SK-N-SH (cell line): ENCODE measurements at regions not wholly inside any gene's neighbourhood (a gene's known extent, or its start where the extent isn't known, plus 50 kb on each side); places are given as distances from the start of the nearest gene placed in this dataset.

Experiments
- CTCF ChIA-PET: fragments of 300-600, 350-600 bp; formaldehyde crosslinking; extraction: SDS; loops from one replicate; lab custom pipeline; 2021; lab: Yijun Ruan, JAX
- POLR2A ChIA-PET: fragments of 350-600 bp; sonication (Branson Sonifier 250); formaldehyde crosslinking; extraction: SDS; loops from one replicate; lab custom pipeline; 2020; ENCODE audit warnings: antibody characterized with exemption, inconsistent platforms; lab: Yijun Ruan, JAX
- DNase-seq: peaks from one replicate; pipeline ENCODE4 v3.0.0; 2012
- H2AFZ ChIP-seq: fragments of 200-600 bp; sonication (generic); 2 replicates; pipeline ENCODE4 v1.8.1; 2016; ENCODE audit warnings: antibody characterized with exemption, mild to moderate bottlenecking, low read depth
- H3F3A ChIP-seq: fragments of 200-600 bp; sonication (generic); replicated peaks from 2 replicates; pipeline ENCODE3; 2016; ENCODE audit warnings: antibody characterized with exemption, mild to moderate bottlenecking; ENCODE audit not compliant: insufficient read depth
- H3K27ac ChIP-seq, 2 experiments: fragments of 200-500 bp in 1 of 2; fragments of 200-600 bp in 1 of 2; sonication (Bioruptor generic) in 1 of 2; sonication (generic), shearing (Covaris generic) in 1 of 2; 2 replicates each; pipeline versions ENCODE4 v1.5.1 to v1.6.1; 2014 to 2016; ENCODE audit warnings: low read depth in 2 of 2, inconsistent platforms in 1 of 2, low read length in 1 of 2, mild to moderate bottlenecking in 1 of 2, mixed read lengths in 1 of 2
- H3K27me3 ChIP-seq: fragments of 200-600 bp; sonication (generic), shearing (Covaris generic); 2 replicates; pipeline ENCODE4 v1.6.1; 2016; ENCODE audit warnings: mixed run types; ENCODE audit not compliant: insufficient read depth
- H3K36me3 ChIP-seq, 2 experiments: fragments of 200-500 bp in 1 of 2; fragments of 200-600 bp in 1 of 2; sonication (Bioruptor generic) in 1 of 2; sonication (generic) in 1 of 2; replicated peaks in 1 of 2; 2 replicates each; pipeline versions ENCODE3 to v1.5.1; 2014 to 2016; ENCODE audit warnings: low read length in 1 of 2, mild to moderate bottlenecking in 1 of 2; ENCODE audit not compliant: insufficient read depth in 2 of 2, control insufficient read depth in 1 of 2
- H3K4me1 ChIP-seq, 2 experiments: fragments of 200-500 bp in 1 of 2; fragments of 200-600 bp in 1 of 2; sonication (Bioruptor generic) in 1 of 2; sonication (generic), shearing (Covaris generic) in 1 of 2; 2 replicates each; pipeline versions ENCODE4 v1.5.1 to v1.6.1; 2014 to 2016; ENCODE audit warnings: low read depth in 1 of 2, low read length in 1 of 2, mixed run types in 1 of 2; ENCODE audit not compliant: insufficient read depth in 2 of 2, control insufficient read depth in 1 of 2
- H3K4me2 ChIP-seq: fragments of 200-600 bp; sonication (generic), shearing (Covaris generic); 2 replicates; pipeline ENCODE4 v1.6.1; 2017; ENCODE audit warnings: mixed run types
- H3K4me3 ChIP-seq, 2 experiments: fragments of 200-500 bp in 1 of 2; fragments of 200-600 bp in 1 of 2; sonication (Bioruptor generic) in 1 of 2; sonication (generic), shearing (Covaris generic) in 1 of 2; 2 replicates each; pipeline versions ENCODE4 v1.5.1 to v1.8.1; 2014 to 2016; ENCODE audit warnings: low read depth in 2 of 2, inconsistent platforms in 1 of 2, low read length in 1 of 2, mild to moderate bottlenecking in 1 of 2, mixed read lengths in 1 of 2, moderate library complexity in 1 of 2
- H3K79me2 ChIP-seq: fragments of 200-600 bp; sonication (generic); 2 replicates; pipeline ENCODE4 v1.8.1; 2017; ENCODE audit warnings: mild to moderate bottlenecking; ENCODE audit not compliant: insufficient read depth
- H3K9ac ChIP-seq: fragments of 200-600 bp; sonication (generic); 2 replicates; pipeline ENCODE4 v1.6.1; 2017; ENCODE audit warnings: mixed run types
- H3K9me2 ChIP-seq: fragments of 200-600 bp; sonication (generic); 2 replicates; pipeline ENCODE4 v1.6.1; 2017; ENCODE audit warnings: mixed run types
- H3K9me3 ChIP-seq: fragments of 200-600 bp; sonication (generic); 2 replicates; pipeline ENCODE4 v1.6.1; 2017; ENCODE audit warnings: mixed run types, mild to moderate bottlenecking, moderate library complexity
- H4K20me1 ChIP-seq: fragments of 200-600 bp; sonication (generic); 2 replicates; pipeline ENCODE4 v1.6.1; 2017; ENCODE audit warnings: mild to moderate bottlenecking, mixed run types; ENCODE audit not compliant: insufficient read depth
- CHD2 ChIP-seq: fragments of 150-350 bp; IDR thresholded peaks from 2 replicates; pipeline ENCODE4 v1.6.1; 2018; ENCODE audit warnings: low read length; ENCODE audit not compliant: partially characterized antibody
- EP300 ChIP-seq, 2 experiments: IDR thresholded peaks; 2 replicates each; pipeline versions ENCODE4 v1.4.0 to v1.6.1; 2012; ENCODE audit warnings: borderline replicate concordance in 1 of 2, low read depth in 1 of 2, low read length in 1 of 2
- EZH2phosphoT487 ChIP-seq: fragments of 200-600 bp; sonication (generic); IDR thresholded peaks from 2 replicates; pipeline ENCODE4 v1.6.1; 2017; ENCODE audit warnings: low read depth, mixed run types, mild to moderate bottlenecking, antibody characterized with exemption, moderate library complexity, borderline replicate concordance
- FOXJ3 ChIP-seq: sonication (generic); formaldehyde crosslinking; IDR thresholded peaks from 2 replicates; pipeline ENCODE4 v1.5.1; 2020; ENCODE audit warnings: mild to moderate bottlenecking, missing genetic modification reagents
- FOXM1 ChIP-seq: IDR thresholded peaks from 2 replicates; pipeline ENCODE4 v1.4.0; 2012; ENCODE audit warnings: low read depth, mild to moderate bottlenecking
- GATA2 ChIP-seq: sonication (generic); formaldehyde crosslinking; IDR thresholded peaks from 2 replicates; pipeline ENCODE4 v1.5.0; 2020; ENCODE audit warnings: mild to moderate bottlenecking, missing genetic modification reagents
- MXI1 ChIP-seq: IDR thresholded peaks from 2 replicates; pipeline ENCODE4 v1.6.1; 2012; ENCODE audit warnings: mild to moderate bottlenecking, low read depth, low read length, improper control_type of control experiment
- NRF1 ChIP-seq: IDR thresholded peaks from 2 replicates; pipeline ENCODE4 v1.6.1; 2012; ENCODE audit warnings: low read depth, mild to moderate bottlenecking, low read length
- POLR2AphosphoS5 ChIP-seq: IDR thresholded peaks from 2 replicates; pipeline ENCODE4 v1.6.1; 2012; ENCODE audit warnings: low read depth, low read length
- RAD21 ChIP-seq: IDR thresholded peaks from 2 replicates; pipeline ENCODE4 v1.6.1; 2012; ENCODE audit warnings: mild to moderate bottlenecking, low read length
- RCOR1 ChIP-seq: fragments of 150-350 bp; IDR thresholded peaks from 2 replicates; pipeline ENCODE4 v1.6.1; 2017; ENCODE audit warnings: antibody characterized with exemption, low read length
- RFX5 ChIP-seq: IDR thresholded peaks from 2 replicates; pipeline ENCODE4 v1.6.1; 2012; ENCODE audit warnings: mild to moderate bottlenecking, improper control_type of control experiment, low read length
- TAF1 ChIP-seq: IDR thresholded peaks from 2 replicates; pipeline ENCODE4 v1.6.1; 2012; ENCODE audit warnings: low read depth, mild to moderate bottlenecking, low read length, moderate library complexity, borderline replicate concordance
- TCF12 ChIP-seq: IDR thresholded peaks from 2 replicates; pipeline ENCODE4 v1.4.0; 2012
- TEAD4 ChIP-seq: IDR thresholded peaks from 2 replicates; pipeline ENCODE4 v1.4.0; 2012; ENCODE audit warnings: mild to moderate bottlenecking, borderline replicate concordance; ENCODE audit not compliant: insufficient read depth
- YY1 ChIP-seq: IDR thresholded peaks from 2 replicates; pipeline ENCODE4 v1.4.0; 2012; ENCODE audit warnings: low read depth, mild to moderate bottlenecking
- WGBS: methylation state at CpG from one replicate; pipeline ENCODE4 v1.1.6; 2017; ENCODE audit warnings: low lambda C conversion rate; 5-methylcytosine and 5-hydroxymethylcytosine counted together
- TF ChIP-seq, protein P1 (sequence below): IDR thresholded peaks from 2 replicates; pipeline ENCODE4 v1.6.1; 2012; ENCODE audit warnings: mild to moderate bottlenecking, low read depth, low read length, moderate library complexity
- TF ChIP-seq, protein P2 (sequence below): fragments of 150-350 bp; IDR thresholded peaks from 2 replicates; pipeline ENCODE4 v1.6.1; 2016; ENCODE audit warnings: mild to moderate bottlenecking, low read depth, low read length
- TF ChIP-seq, protein P3 (sequence below): IDR thresholded peaks from 2 replicates; pipeline ENCODE4 v1.4.0; 2012; ENCODE audit warnings: low read depth, borderline replicate concordance
- TF ChIP-seq, protein P4 (sequence below): IDR thresholded peaks from 2 replicates; pipeline ENCODE4; 2012

DNA sequence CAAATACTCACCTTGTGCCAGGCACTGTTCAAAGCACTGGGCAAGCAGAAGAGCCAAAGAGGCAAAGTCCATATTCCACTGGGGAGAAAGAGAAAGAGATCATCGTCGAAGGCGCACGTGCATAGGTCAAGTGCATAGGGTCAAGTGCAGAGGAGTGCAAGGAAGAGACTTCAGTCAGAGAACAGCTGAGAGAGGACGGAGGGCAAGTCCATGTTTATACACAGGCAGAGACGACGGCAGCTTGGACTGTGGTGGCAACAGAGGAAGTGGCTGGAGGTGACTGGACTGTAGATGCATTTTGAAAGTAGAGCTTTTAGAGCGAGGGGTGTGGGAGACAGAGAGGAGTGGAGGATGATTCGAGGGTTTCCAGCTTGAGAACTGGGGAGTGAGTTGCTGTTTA, 74.7 kb upstream of the SDK2 start:
- Histone ChIP-seq H3K9me2 (no peaks in the 10 kb centered on the region), H3K9me3 (peaks cover 7% of the 10 kb centered on the region; the same call in 1 of the 2 replicates), H3K9ac (no peak overlapping the region), H3K4me3 (no peak overlapping the region), H3K4me2 (no peak overlapping the region), H3K36me3 (no peaks in the 10 kb centered on the region), H4K20me1 (no peaks in the 10 kb centered on the region), H2AFZ (no peak overlapping the region), H3K27ac (peak overlapping the region in 1 of 2 experiments; percentile 95; a peak in 2 of 4 replicates), H3K27me3 (no peaks in the 10 kb centered on the region), H3K4me1 (peaks cover 0 to 44% of the 10 kb centered on the region in 2 experiments; a peak in 1 of 4 replicates), H3F3A (no peaks in the 10 kb centered on the region), H3K79me2 (no peaks in the 10 kb centered on the region)
- no peak for DNase-seq
- TF ChIP-seq YY1 (no peak), TAF1 (no peak), FOXM1 (no peak), CHD2 (no peak)
- TF ChIP-seq, protein P1, sequence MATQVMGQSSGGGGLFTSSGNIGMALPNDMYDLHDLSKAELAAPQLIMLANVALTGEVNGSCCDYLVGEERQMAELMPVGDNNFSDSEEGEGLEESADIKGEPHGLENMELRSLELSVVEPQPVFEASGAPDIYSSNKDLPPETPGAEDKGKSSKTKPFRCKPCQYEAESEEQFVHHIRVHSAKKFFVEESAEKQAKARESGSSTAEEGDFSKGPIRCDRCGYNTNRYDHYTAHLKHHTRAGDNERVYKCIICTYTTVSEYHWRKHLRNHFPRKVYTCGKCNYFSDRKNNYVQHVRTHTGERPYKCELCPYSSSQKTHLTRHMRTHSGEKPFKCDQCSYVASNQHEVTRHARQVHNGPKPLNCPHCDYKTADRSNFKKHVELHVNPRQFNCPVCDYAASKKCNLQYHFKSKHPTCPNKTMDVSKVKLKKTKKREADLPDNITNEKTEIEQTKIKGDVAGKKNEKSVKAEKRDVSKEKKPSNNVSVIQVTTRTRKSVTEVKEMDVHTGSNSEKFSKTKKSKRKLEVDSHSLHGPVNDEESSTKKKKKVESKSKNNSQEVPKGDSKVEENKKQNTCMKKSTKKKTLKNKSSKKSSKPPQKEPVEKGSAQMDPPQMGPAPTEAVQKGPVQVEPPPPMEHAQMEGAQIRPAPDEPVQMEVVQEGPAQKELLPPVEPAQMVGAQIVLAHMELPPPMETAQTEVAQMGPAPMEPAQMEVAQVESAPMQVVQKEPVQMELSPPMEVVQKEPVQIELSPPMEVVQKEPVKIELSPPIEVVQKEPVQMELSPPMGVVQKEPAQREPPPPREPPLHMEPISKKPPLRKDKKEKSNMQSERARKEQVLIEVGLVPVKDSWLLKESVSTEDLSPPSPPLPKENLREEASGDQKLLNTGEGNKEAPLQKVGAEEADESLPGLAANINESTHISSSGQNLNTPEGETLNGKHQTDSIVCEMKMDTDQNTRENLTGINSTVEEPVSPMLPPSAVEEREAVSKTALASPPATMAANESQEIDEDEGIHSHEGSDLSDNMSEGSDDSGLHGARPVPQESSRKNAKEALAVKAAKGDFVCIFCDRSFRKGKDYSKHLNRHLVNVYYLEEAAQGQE: no peak
- TF ChIP-seq, protein P2, sequence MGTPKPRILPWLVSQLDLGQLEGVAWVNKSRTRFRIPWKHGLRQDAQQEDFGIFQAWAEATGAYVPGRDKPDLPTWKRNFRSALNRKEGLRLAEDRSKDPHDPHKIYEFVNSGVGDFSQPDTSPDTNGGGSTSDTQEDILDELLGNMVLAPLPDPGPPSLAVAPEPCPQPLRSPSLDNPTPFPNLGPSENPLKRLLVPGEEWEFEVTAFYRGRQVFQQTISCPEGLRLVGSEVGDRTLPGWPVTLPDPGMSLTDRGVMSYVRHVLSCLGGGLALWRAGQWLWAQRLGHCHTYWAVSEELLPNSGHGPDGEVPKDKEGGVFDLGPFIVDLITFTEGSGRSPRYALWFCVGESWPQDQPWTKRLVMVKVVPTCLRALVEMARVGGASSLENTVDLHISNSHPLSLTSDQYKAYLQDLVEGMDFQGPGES: no peak
- POLR2A ChIA-PET: interaction anchor here (1.8 kb wide), 1 partner anchor 52 kb away, joined by 8 read pairs; no protein-coding TSS in a partner anchor
- WGBS: 48% methylated on average over 9 of the region's 9 CpGs
- CTCF ChIA-PET: interaction anchor here (0.6 to 4.8 kb wide), 15 partner anchors 10 to 371 kb away, joined by 3 to 49 read pairs (median 3); no protein-coding TSS in a partner anchor

DNA sequence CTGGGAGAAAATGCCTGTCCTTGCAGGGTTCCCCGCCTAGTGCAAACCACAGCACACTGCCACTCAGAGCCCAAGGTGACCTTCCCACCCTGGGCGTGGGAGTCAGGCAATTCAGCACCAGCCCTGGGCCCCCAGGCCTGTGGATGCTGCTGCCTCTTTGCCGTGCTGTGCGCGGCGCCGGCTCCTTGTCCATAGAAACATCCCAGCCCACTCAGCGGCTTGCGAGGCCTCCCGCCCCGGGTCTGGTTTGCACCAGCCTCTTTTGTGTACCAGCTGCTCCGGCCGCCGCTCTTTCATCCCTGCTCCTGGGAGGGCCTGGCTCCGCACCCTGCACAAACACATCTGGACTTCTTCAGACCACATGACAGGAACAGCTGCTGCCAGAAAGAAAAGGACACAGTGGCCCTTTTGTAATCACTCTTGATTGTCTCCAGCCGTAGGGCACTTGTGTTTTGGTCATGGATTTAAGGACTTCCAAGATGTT, 75.4 kb upstream of the SDK2 start:
- H3K4me2 ChIP-seq: no peak overlapping the region
- H3K4me1 ChIP-seq: peaks cover 0 to 49% of the 10 kb centered on the region in 2 experiments; a peak in 1 of 4 replicates
- no peaks in the 10 kb centered on the region for H3F3A ChIP-seq
- ChIA-PET POLR2A (interaction anchor here (0.6 to 1.8 kb wide), 5 partner anchors 29 to 286 kb away, joined by 3 to 8 read pairs (median 3); no protein-coding TSS in a partner anchor), CTCF (interaction anchor here (0.6 to 4.8 kb wide), 15 partner anchors 11 to 480 kb away, joined by 3 to 49 read pairs (median 3); no protein-coding TSS in a partner anchor)
- H3K9ac ChIP-seq: no peak overlapping the region
- peaks cover 7% of the 10 kb centered on the region; the same call in 1 of the 2 replicates for H3K9me3 ChIP-seq
- H3K27ac ChIP-seq: peak overlapping the region in 1 of 2 experiments; percentile 95; a peak in 2 of 4 replicates
- WGBS: 24% methylated on average over 12 of the region's 16 CpGs
- peak; percentile 96 for DNase-seq
- no peaks in the 10 kb centered on the region for H4K20me1 ChIP-seq
- H3K9me2 ChIP-seq: no peaks in the 10 kb centered on the region
- no peaks in the 10 kb centered on the region for H3K27me3 ChIP-seq
- H3K4me3 ChIP-seq: no peak overlapping the region
- no peaks in the 10 kb centered on the region for H3K36me3 ChIP-seq
- H2AFZ ChIP-seq: no peak overlapping the region
- H3K79me2 ChIP-seq: no peaks in the 10 kb centered on the region
- no peak for TF ChIP-seq NRF1
- no peak for TF ChIP-seq TEAD4
- peak; percentile 70 for TF ChIP-seq TCF12
- TF ChIP-seq RAD21: peak; percentile 9
- TF ChIP-seq MXI1: peak; percentile 16; the same call in 1 of the 2 replicates
- TF ChIP-seq, protein P3, sequence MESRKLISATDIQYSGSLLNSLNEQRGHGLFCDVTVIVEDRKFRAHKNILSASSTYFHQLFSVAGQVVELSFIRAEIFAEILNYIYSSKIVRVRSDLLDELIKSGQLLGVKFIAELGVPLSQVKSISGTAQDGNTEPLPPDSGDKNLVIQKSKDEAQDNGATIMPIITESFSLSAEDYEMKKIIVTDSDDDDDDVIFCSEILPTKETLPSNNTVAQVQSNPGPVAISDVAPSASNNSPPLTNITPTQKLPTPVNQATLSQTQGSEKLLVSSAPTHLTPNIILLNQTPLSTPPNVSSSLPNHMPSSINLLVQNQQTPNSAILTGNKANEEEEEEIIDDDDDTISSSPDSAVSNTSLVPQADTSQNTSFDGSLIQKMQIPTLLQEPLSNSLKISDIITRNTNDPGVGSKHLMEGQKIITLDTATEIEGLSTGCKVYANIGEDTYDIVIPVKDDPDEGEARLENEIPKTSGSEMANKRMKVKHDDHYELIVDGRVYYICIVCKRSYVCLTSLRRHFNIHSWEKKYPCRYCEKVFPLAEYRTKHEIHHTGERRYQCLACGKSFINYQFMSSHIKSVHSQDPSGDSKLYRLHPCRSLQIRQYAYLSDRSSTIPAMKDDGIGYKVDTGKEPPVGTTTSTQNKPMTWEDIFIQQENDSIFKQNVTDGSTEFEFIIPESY: no peak
- TF ChIP-seq FOXJ3 (CRISPR knock-in tag): peak; percentile 94
- TF ChIP-seq EP300 (IDR thresholded peaks at IDR 0.05; ENCODE audit: borderline replicate concordance in 1 of 2, low read depth in 1 of 2, low read length in 1 of 2): peak in 1 of 2 experiments; percentile 95; a peak in 2 of 4 replicates
- TF ChIP-seq, protein P4, sequence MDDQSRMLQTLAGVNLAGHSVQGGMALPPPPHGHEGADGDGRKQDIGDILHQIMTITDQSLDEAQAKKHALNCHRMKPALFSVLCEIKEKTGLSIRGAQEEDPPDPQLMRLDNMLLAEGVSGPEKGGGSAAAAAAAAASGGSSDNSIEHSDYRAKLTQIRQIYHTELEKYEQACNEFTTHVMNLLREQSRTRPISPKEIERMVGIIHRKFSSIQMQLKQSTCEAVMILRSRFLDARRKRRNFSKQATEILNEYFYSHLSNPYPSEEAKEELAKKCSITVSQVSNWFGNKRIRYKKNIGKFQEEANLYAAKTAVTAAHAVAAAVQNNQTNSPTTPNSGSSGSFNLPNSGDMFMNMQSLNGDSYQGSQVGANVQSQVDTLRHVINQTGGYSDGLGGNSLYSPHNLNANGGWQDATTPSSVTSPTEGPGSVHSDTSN: peak; percentile 30; the same call in 1 of the 2 replicates
- no peak for TF ChIP-seq EZH2phosphoT487
- peak; percentile 88 for TF ChIP-seq RCOR1
- TF ChIP-seq POLR2AphosphoS5: no peak
- no peak for TF ChIP-seq RFX5
- TF ChIP-seq GATA2 (CRISPR knock-in tag): peak; percentile 86
